HG03469 (cell line): ENCODE measurements at regions not wholly inside any gene's neighbourhood (a gene's known extent, or its start where the extent isn't known, plus 50 kb on each side); places are given as distances from the start of the nearest gene placed in this dataset.

Experiments
- ATAC-seq: cut with Tn5 transposase; IDR thresholded peaks from one replicate; pipeline ENCODE4 v1.9.1; 2021; ENCODE audit warnings: mild to moderate bottlenecking, moderate library complexity, moderate number of reproducible peaks; ENCODE audit not compliant: unreplicated experiment

GRCh38 chr20:40925829-40926510 is 102.7 kb upstream of the TOP1 start:
- no peak for ATAC-seq

DNA sequence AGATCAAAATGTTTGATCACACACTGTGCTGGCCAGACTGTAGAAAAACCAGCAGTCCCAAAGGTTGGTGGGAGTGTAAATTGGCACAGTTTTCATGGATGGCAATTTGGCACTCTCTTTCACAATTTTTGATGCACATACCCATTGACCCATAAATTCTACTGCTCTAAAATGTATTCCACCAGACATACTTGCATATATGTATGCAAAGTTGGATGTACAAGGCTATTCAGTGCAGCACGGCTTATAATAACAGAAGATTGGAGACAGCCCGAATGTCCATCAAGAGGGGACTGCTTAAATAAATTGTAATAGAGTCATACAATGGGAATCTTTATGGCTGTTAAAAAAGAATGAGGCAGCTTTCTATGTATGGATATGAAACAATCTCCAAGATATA is 101.7 kb upstream of the TOP1 start:
- ATAC-seq = no peak

- no peak for ATAC-seq
Measured at GRCh38 chr20:40930561-40930960, 98.1 kb upstream of the TOP1 start.

DNA sequence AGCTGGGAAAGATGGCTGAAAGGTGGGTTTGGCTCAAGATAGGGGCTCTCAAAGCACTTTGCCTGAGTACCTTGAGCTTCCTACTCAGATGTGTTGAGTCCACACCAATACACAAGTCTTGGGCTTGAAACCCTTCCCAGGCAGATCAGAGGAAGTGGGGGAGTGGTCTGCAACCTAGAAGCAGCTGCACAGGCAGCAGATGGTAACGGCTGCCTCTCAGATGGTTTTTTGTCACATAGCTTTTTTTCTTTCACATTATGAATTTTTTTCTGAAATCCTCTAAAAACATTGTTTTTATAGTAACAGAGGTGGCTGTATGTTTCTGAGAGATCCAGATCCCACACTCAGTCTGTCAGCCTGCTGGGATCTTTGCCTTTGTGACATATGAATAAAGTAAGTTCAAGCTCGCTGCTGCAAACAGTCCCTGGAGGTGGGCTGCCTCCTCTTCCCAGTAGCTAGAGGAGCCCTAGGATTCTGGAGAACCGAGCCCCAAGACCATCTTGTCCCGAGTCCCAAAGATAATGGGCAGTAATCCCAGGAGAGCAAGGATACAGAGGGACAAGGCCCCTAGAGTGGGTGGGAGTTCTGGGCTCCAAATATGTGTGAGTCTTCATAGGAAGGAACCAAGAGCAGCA is 97.1 kb upstream of the TOP1 start:
- ATAC-seq = no peak

DNA sequence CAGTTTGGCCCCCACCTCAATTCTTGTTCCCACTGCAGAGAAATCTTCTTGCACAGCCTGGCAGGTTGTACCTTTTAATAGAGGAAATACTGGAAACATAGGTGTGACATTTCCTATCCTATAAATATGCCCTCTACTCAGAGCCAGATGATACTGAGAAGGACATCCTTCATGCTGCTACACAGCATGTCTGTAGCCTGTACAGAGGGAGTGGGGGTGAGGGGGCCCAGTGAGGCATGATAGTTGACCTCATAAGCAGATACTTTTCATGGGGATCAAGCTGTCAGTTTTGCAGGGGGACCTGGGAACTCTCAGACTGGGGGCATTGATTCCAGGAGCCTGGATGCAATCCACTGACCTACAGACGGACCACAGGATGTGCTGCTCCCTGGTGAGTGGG is 96.2 kb upstream of the TOP1 start:
- no peak for ATAC-seq

GRCh38 chr20:40933758-40934157 is 94.9 kb upstream of the TOP1 start:
- ATAC-seq = no peak

- ATAC-seq = no peak
Measured at GRCh38 chr20:40938020-40938419, 90.6 kb upstream of the TOP1 start.

DNA sequence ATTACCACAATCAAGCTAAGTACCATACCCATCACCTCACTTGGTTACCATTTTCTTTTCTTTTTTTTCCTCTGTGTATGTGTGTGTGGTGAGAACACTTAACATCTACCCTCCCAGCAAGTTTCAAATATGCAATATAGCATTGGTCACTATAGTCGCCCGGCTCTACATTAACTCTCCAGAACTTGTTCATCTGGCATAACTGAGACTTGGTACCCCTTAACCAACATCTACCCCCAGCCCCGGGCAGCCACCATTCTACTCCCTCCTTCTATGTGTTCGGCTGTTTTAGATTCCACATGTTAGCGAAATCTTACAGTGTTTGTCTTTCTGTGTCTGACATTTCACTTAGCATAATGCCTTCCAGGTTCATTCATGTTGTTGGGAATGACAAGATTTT is 89.0 kb upstream of the TOP1 start:
- no peak for ATAC-seq

DNA sequence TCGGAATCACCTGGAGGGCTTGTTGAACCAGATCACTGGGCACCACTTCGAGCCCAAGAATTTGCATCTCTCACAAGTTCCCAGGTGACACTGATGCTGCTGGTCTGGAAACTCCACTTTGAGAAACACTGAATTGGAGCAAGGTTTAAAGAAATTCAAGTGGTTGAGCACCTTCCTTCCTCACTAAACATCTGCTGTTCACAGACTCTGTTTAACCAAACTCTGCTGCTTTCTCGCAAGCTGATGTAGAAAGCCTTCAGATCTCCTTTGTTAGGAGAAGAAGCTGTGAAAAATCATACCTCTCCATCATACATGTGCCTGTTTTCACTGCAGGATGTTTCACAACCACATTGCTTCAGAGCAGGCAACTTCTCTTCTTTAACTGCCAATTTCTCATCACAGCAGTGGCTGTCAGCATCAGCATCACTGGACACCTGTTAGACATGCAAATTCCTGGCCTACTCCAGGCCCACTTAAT is 87.5 kb upstream of the TOP1 start:
- ATAC-seq = no peak

GRCh38 chr20:40942006-40942405 is 86.6 kb upstream of the TOP1 start:
- no peak for ATAC-seq

- ATAC-seq = no peak
Measured at GRCh38 chr20:40942775-40943174, 85.8 kb upstream of the TOP1 start.

GRCh38 chr20:40943591-40943990 is 85.0 kb upstream of the TOP1 start:
- no peak for ATAC-seq

- no peak for ATAC-seq
Measured at GRCh38 chr20:40945189-40945588, 83.4 kb upstream of the TOP1 start.

GRCh38 chr20:40945754-40946450 is 82.7 kb upstream of the TOP1 start:
- no peak for ATAC-seq

GRCh38 chr20:40946451-40946850 is 82.2 kb upstream of the TOP1 start:
- ATAC-seq = no peak

- ATAC-seq = no peak
Measured at GRCh38 chr20:40948465-40949267, 80.0 kb upstream of the TOP1 start.

GRCh38 chr20:40949346-40949745 is 79.3 kb upstream of the TOP1 start:
- ATAC-seq = no peak

DNA sequence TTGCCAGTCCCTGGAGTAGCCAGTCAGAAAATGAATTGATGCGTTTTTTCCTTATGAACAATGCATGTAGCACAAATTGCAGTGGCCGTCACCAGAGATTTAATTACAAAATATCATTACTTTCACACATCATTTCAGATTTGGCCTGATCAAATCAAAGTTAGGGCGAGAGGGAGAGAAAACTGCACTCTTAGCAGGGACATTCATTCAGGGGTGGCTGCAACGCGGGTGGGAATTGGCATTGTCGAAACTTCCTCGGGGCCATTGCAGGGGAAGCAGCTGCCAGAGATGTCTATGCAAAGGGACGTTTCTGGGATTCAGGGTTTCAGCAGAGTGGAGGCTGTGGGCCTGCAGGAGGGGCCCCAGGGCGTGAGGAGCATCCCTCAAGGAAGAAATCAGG is 76.5 kb upstream of the TOP1 start:
- no peak for ATAC-seq

GRCh38 chr20:40953416-40953815 is 75.2 kb upstream of the TOP1 start:
- ATAC-seq = no peak

GRCh38 chr20:40953856-40954255 is 74.8 kb upstream of the TOP1 start:
- ATAC-seq = no peak

- no peak for ATAC-seq
Measured at GRCh38 chr20:40954521-40955165, 74.0 kb upstream of the TOP1 start.
